MCF 10A (cell line): ENCODE measurements at regions not wholly inside any gene's neighbourhood (a gene's known extent, or its start where the extent isn't known, plus 50 kb on each side); places are given as distances from the start of the nearest gene placed in this dataset.

Experiments
- BruUV-seq: library from RNA; stranded (reverse); fragments of 400-500 nt; replicated peaks from 2 replicates; lab custom pipeline; 2021; lab: Mats Ljungman, UMichigan
- CTCF ChIA-PET: fragments of 300-600 bp; sonication (Branson Sonifier 250); formaldehyde crosslinking; extraction: SDS; loops from one replicate; lab custom pipeline; 2021; ENCODE audit warnings: antibody characterized with exemption, inconsistent platforms; lab: Yijun Ruan, JAX
- POLR2A ChIA-PET: fragments of 300-600, 350-650 bp; sonication (Branson Sonifier 250); formaldehyde crosslinking; extraction: SDS; loops from one replicate; lab custom pipeline; 2020; ENCODE audit warnings: antibody characterized with exemption, inconsistent platforms; lab: Yijun Ruan, JAX
- DNase-seq: peaks from one replicate; pipeline ENCODE4 v3.0.0-alpha.2; 2018; ENCODE audit not compliant: unreplicated experiment
- H3K27ac Mint-ChIP-seq: one replicate; pipeline ENCODE4 v1.8.0; 2022; ENCODE audit warnings: mild to moderate bottlenecking, low read depth, mixed read lengths; ENCODE audit not compliant: unreplicated experiment
- H3K27me3 Mint-ChIP-seq: one replicate; pipeline ENCODE4 v1.8.0; 2022; ENCODE audit warnings: mixed read lengths; ENCODE audit not compliant: insufficient read depth, unreplicated experiment
- H3K36me3 Mint-ChIP-seq: one replicate; pipeline ENCODE4 v1.8.0; 2022; ENCODE audit warnings: mild to moderate bottlenecking, moderate library complexity, mixed read lengths; ENCODE audit not compliant: insufficient read depth, unreplicated experiment
- H3K4me1 Mint-ChIP-seq: one replicate; pipeline ENCODE4 v1.8.0; 2022; ENCODE audit warnings: mixed read lengths; ENCODE audit not compliant: insufficient read depth, unreplicated experiment
- H3K4me3 Mint-ChIP-seq: one replicate; pipeline ENCODE4 v1.8.0; 2022; ENCODE audit warnings: mild to moderate bottlenecking, moderate library complexity, mixed read lengths; ENCODE audit not compliant: unreplicated experiment
- H3K9me3 Mint-ChIP-seq: one replicate; pipeline ENCODE4 v1.8.0; 2022; ENCODE audit warnings: mixed read lengths; ENCODE audit not compliant: unreplicated experiment
- intact Hi-C: fragments of 100-400 bp; cut with micrococcal nuclease; formaldehyde crosslinking; loops from 2 replicates; pipeline ENCODE4 v1.14.1; 2022
- TF ChIP-seq, protein P1 (sequence below): fragments of 200-600 bp; IDR thresholded peaks from one replicate; pipeline ENCODE4 v1.8.0; 2022; ENCODE audit warnings: antibody characterized with exemption, mild to moderate bottlenecking; ENCODE audit not compliant: unreplicated experiment

DNA sequence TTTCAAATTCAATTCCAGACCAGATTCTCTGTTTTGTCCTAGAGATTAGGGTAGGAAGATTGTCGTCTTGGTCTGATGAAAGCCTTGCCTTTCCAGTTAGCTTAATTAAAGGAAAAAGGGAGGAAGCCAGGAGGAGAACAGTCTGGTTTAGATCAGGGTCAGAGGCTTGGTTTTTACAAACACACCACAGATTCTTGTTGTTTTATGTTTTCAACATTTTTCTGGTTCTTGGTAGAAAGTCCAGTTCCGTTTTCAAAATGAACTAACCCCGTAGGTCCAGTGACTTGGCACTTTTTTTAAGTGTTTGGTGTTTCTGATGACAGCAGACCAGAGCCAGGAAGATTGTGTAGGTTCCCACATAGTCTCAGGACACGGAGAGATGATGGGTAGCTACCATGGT, 167.1 kb upstream of the INHBA start:
- DNase-seq, result no peak
- BruUV-seq, result no TSS peak
- peaks cover 12% of the 10 kb centered on the region for H3K4me1 Mint-ChIP-seq
- POLR2A ChIA-PET, result interaction anchor here (1.3 kb wide), 1 partner anchor 17 kb away, joined by 4 read pairs; no protein-coding TSS in a partner anchor
- H3K9me3 Mint-ChIP-seq, result no peaks in the 10 kb centered on the region
- CTCF ChIA-PET, result interaction anchor here (0.6 to 1.6 kb wide), 3 partner anchors 30 to 1445 kb away, joined by 3 read pairs; no protein-coding TSS in a partner anchor
- no peak overlapping the region for H3K27ac Mint-ChIP-seq
- no peaks in the 10 kb centered on the region for H3K36me3 Mint-ChIP-seq
- peaks cover 17% of the 10 kb centered on the region for H3K27me3 Mint-ChIP-seq
- no peak overlapping the region for H3K4me3 Mint-ChIP-seq
- intact Hi-C loops, result no loop called here
- TF ChIP-seq, protein P1, sequence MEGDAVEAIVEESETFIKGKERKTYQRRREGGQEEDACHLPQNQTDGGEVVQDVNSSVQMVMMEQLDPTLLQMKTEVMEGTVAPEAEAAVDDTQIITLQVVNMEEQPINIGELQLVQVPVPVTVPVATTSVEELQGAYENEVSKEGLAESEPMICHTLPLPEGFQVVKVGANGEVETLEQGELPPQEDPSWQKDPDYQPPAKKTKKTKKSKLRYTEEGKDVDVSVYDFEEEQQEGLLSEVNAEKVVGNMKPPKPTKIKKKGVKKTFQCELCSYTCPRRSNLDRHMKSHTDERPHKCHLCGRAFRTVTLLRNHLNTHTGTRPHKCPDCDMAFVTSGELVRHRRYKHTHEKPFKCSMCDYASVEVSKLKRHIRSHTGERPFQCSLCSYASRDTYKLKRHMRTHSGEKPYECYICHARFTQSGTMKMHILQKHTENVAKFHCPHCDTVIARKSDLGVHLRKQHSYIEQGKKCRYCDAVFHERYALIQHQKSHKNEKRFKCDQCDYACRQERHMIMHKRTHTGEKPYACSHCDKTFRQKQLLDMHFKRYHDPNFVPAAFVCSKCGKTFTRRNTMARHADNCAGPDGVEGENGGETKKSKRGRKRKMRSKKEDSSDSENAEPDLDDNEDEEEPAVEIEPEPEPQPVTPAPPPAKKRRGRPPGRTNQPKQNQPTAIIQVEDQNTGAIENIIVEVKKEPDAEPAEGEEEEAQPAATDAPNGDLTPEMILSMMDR, result no peak

DNA sequence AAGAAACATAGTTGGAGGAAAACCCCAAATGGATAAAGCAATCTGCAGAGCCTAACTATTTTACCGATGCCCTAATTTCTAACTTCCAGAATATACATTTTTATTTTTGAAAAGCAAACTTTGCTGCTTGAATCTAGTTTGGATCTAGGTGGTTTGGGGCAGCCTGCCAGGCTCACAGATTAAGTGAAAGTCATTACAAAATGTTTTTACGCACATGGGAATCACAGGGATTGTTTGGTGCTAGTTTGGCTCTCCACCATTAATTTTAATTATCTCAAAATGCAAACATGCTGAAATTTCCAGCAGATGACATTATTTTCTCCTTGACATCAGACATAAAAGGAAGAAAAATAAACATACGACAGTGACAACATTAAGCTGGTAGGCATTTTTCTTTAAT, 166.7 kb upstream of the INHBA start:
- Mint-ChIP-seq H3K9me3 (no peaks in the 10 kb centered on the region), H3K36me3 (no peaks in the 10 kb centered on the region), H3K4me1 (peaks cover 12% of the 10 kb centered on the region), H3K27me3 (peaks cover 13% of the 10 kb centered on the region), H3K27ac (no peak overlapping the region), H3K4me3 (no peak overlapping the region)
- ChIA-PET CTCF (interaction anchor here (0.6 to 1.6 kb wide), 4 partner anchors 30 to 1585 kb away, joined by 3 read pairs; no protein-coding TSS in a partner anchor), POLR2A (interaction anchor here (1.3 kb wide), 1 partner anchor 17 kb away, joined by 4 read pairs; no protein-coding TSS in a partner anchor)
- no TSS peak for BruUV-seq
- TF ChIP-seq, protein P1, result no peak
- intact Hi-C loops, result no loop called here
- peak; percentile 45 for DNase-seq

DNA sequence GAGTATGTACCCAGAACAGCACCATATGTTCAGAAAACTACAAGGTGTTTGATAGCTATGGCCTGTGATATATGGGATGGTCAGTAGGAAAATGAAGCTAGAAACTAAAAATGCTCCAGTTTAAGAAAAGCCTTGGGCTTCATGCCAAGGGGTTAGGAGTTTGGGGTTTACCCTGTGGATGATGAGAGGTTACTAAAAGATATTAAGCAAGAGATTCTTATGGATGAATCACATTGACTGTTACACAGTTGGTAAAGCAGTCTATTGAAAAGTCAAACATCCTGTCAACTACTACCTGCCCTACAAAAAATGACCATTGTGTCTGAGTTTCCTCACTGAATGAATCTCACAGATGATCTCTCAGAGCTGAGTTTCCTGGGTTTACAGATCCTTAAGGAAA, 166.2 kb upstream of the INHBA start:
- Mint-ChIP-seq H3K27me3 (peaks cover 8% of the 10 kb centered on the region), H3K27ac (no peak overlapping the region), H3K4me1 (peaks cover 12% of the 10 kb centered on the region), H3K36me3 (no peaks in the 10 kb centered on the region), H3K4me3 (no peak overlapping the region), H3K9me3 (no peaks in the 10 kb centered on the region)
- intact Hi-C loops, result no loop called here
- peak; percentile 82 for DNase-seq
- ChIA-PET CTCF (interaction anchor here (0.6 to 1.6 kb wide), 2 partner anchors 72 to 1585 kb away, joined by 3 read pairs; no protein-coding TSS in a partner anchor), POLR2A (interaction anchor here (1.0 to 1.3 kb wide), 2 partner anchors 17 to 40 kb away, joined by 3 to 4 read pairs; no protein-coding TSS in a partner anchor)
- TF ChIP-seq, protein P1, result no peak
- no TSS peak for BruUV-seq

DNA sequence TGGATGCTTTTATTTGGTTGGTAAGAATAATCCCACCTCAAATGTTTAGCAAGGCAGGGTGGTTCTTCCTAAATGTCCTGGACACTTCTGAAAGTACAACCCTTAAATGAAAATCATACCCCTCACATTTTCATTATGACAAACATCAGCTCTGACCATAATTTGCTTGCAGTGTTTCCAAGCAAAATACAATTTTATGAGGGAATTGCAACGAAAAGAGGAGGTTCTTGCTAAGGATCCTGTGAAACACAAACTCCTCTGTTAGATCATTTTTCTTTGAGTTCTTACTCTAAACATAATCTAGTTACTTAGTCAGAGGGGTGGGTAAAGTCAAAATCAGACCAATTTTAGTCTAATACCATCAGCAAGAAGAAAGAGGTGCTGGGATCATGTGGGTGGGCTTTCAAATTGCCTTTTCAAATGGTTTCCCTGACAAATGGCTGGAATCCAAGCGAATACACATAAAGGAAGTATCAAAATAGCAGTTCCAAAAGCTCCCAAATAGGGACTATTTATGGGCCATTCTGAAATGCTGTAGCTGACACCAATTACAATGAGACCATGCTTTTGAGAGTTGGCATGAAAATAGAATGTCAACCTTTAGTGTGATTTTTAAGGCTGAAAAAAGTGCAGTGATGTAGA, 164.9 kb upstream of the INHBA start:
- Mint-ChIP-seq H3K27me3 (no peaks in the 10 kb centered on the region), H3K9me3 (no peaks in the 10 kb centered on the region), H3K4me3 (no peak overlapping the region), H3K27ac (no peak overlapping the region), H3K4me1 (peaks cover 12% of the 10 kb centered on the region), H3K36me3 (no peaks in the 10 kb centered on the region)
- no peak for DNase-seq
- POLR2A ChIA-PET, result no interaction called here
- TF ChIP-seq, protein P1, result no peak
- intact Hi-C loops, result no loop called here
- no TSS peak for BruUV-seq
- CTCF ChIA-PET, result interaction anchor here (0.6 to 0.9 kb wide), 3 partner anchors 22 to 1057 kb away, joined by 3 to 4 read pairs (median 3); no protein-coding TSS in a partner anchor
